Mesenchymal stem cell (in vitro differentiated cells and primary cell): ENCODE measurements at regions not wholly inside any gene's neighbourhood (a gene's known extent, or its start where the extent isn't known, plus 50 kb on each side); places are given as distances from the start of the nearest gene placed in this dataset.

Experiments used
- DNase-seq: peaks from one replicate; pipeline ENCODE4 v3.0.0-alpha.2; 2013
- H2AFZ ChIP-seq: one replicate; pipeline ENCODE4 v1.6.1; 2013; ENCODE audit warnings: low read depth, mild to moderate bottlenecking, control low read depth, inconsistent platforms, low read length, moderate library complexity
- H2AK5ac ChIP-seq: 2 replicates; pipeline ENCODE4 v1.6.1; 2013; ENCODE audit warnings: low read length, moderate library complexity, mild to moderate bottlenecking, inconsistent platforms; ENCODE audit not compliant: severe bottlenecking
- H2BK120ac ChIP-seq: one replicate; pipeline ENCODE4 v1.6.1; 2013; ENCODE audit warnings: low read depth, mild to moderate bottlenecking, inconsistent platforms, low read length, moderate library complexity
- H2BK12ac ChIP-seq, 2 experiments: one replicate each; pipeline ENCODE4 v1.6.1; 2013; ENCODE audit warnings: inconsistent platforms in 2 of 2, low read length in 2 of 2, mild to moderate bottlenecking in 2 of 2, moderate library complexity in 2 of 2, control low read depth in 1 of 2
- H2BK15ac ChIP-seq: one replicate; pipeline ENCODE4 v1.6.1; 2013; ENCODE audit warnings: mild to moderate bottlenecking, low read depth, inconsistent platforms; ENCODE audit not compliant: poor library complexity, severe bottlenecking
- H2BK5ac ChIP-seq: 2 replicates; pipeline ENCODE4 v1.6.1; 2013; ENCODE audit warnings: low read depth, mild to moderate bottlenecking, low read length, control low read depth, inconsistent platforms; ENCODE audit not compliant: poor library complexity, severe bottlenecking
- H3K14ac ChIP-seq, 2 experiments: one replicate each; pipeline ENCODE4 v1.6.1; 2013; ENCODE audit warnings: inconsistent platforms in 2 of 2, low read length in 2 of 2, control low read depth in 1 of 2, mild to moderate bottlenecking in 1 of 2, moderate library complexity in 1 of 2
- H3K18ac ChIP-seq, 2 experiments: one replicate each; pipeline ENCODE4 v1.6.1; 2013; ENCODE audit warnings: inconsistent platforms in 2 of 2, low read length in 2 of 2, control low read depth in 1 of 2, low read depth in 1 of 2, mild to moderate bottlenecking in 1 of 2
- H3K23ac ChIP-seq, 2 experiments: one replicate each; pipeline ENCODE4 v1.6.1; 2013; ENCODE audit warnings: inconsistent platforms in 2 of 2, low read length in 2 of 2, mild to moderate bottlenecking in 2 of 2, moderate library complexity in 2 of 2, control low read depth in 1 of 2
- H3K27ac ChIP-seq: 2 replicates; pipeline ENCODE4 v1.5.1; 2013; ENCODE audit warnings: mild to moderate bottlenecking, moderate library complexity, low read length, control low read depth, inconsistent platforms; ENCODE audit not compliant: poor library complexity, severe bottlenecking
- H3K27me3 ChIP-seq, 2 experiments: 2 replicates each; pipeline versions ENCODE4 v1.6.1 to v1.7.0; 2013; ENCODE audit warnings: low read length in 2 of 2, mild to moderate bottlenecking in 2 of 2, moderate library complexity in 2 of 2, control low read depth in 1 of 2, inconsistent platforms in 1 of 2; ENCODE audit not compliant: control insufficient read depth in 1 of 2, insufficient read depth in 1 of 2
- H3K36me3 ChIP-seq, 2 experiments: 2 replicates each; pipeline versions ENCODE4 v1.6.1 to v1.7.0; 2013; ENCODE audit warnings: low read length in 2 of 2, control low read depth in 1 of 2, inconsistent platforms in 1 of 2, low read depth in 1 of 2, mild to moderate bottlenecking in 1 of 2; ENCODE audit not compliant: insufficient read depth in 2 of 2, control insufficient read depth in 1 of 2
- H3K4ac ChIP-seq, 2 experiments: one replicate each; pipeline ENCODE4 v1.6.1; 2013; ENCODE audit warnings: inconsistent platforms in 2 of 2, low read length in 2 of 2, mild to moderate bottlenecking in 2 of 2, moderate library complexity in 2 of 2, control low read depth in 1 of 2, low read depth in 1 of 2
- H3K4me1 ChIP-seq: 2 replicates; pipeline ENCODE4 v1.6.1; 2013; ENCODE audit warnings: low read depth, low read length, control low read depth; ENCODE audit not compliant: control insufficient read depth, insufficient read depth
- H3K4me2 ChIP-seq: 2 replicates; pipeline ENCODE4 v1.6.1; 2013; ENCODE audit warnings: low read length, mild to moderate bottlenecking, inconsistent platforms; ENCODE audit not compliant: poor library complexity, severe bottlenecking
- H3K4me3 ChIP-seq, 2 experiments: 2 replicates each; pipeline versions ENCODE4 v1.5.1 to v1.7.0; 2013; ENCODE audit warnings: low read length in 2 of 2, mild to moderate bottlenecking in 2 of 2, control low read depth in 1 of 2, low read depth in 1 of 2; ENCODE audit not compliant: insufficient read depth in 1 of 2
- H3K79me1 ChIP-seq: replicated peaks from 2 replicates; pipeline ENCODE4 v1.6.1; 2013; ENCODE audit warnings: mild to moderate bottlenecking, control low read depth, low read length, inconsistent platforms; ENCODE audit not compliant: poor library complexity, severe bottlenecking
- H3K9ac ChIP-seq: 2 replicates; pipeline ENCODE4 v1.7.0; 2013; ENCODE audit warnings: mild to moderate bottlenecking, low read length, moderate library complexity
- H3K9me3 ChIP-seq: 2 replicates; pipeline ENCODE4 v1.7.0; 2013; ENCODE audit warnings: mild to moderate bottlenecking, low read length; ENCODE audit not compliant: control insufficient read depth
- H4K8ac ChIP-seq: one replicate; pipeline ENCODE4 v1.6.1; 2013; ENCODE audit warnings: inconsistent platforms, mild to moderate bottlenecking, low read length, moderate library complexity
- H4K91ac ChIP-seq: one replicate; pipeline ENCODE4 v1.6.1; 2013; ENCODE audit warnings: mild to moderate bottlenecking, low read length, inconsistent platforms
- WGBS: methylation state at CpG from one replicate; pipeline ENCODE4 v1.1.7; 2013; ENCODE audit warnings: mixed read lengths; 5-methylcytosine and 5-hydroxymethylcytosine counted together

GRCh38 chr12:53836119-53836655 is 84.4 kb upstream of the CISTR start:
- no peaks in the 10 kb centered on the region for H3K36me3 ChIP-seq
- H3K79me1 ChIP-seq = no peaks in the 10 kb centered on the region
- H2BK15ac ChIP-seq = no peak overlapping the region
- no peak overlapping the region for H3K27ac ChIP-seq
- no peak overlapping the region for H3K4ac ChIP-seq
- H3K27me3 ChIP-seq = peaks cover 55 to 95% of the 10 kb centered on the region in 2 experiments
- no peak overlapping the region for H2AFZ ChIP-seq
- no peak overlapping the region for H3K4me3 ChIP-seq
- no peak overlapping the region for H2BK120ac ChIP-seq
- no peak for DNase-seq
- H2BK5ac ChIP-seq = no peak overlapping the region
- H2BK12ac ChIP-seq = no peak overlapping the region
- no peak overlapping the region for H2AK5ac ChIP-seq
- no peak overlapping the region for H3K18ac ChIP-seq
- H3K9me3 ChIP-seq = peaks cover 11% of the 10 kb centered on the region
- no peak overlapping the region for H3K4me2 ChIP-seq
- H4K8ac ChIP-seq = no peak overlapping the region
- H4K91ac ChIP-seq = no peak overlapping the region
- no peaks in the 10 kb centered on the region for H3K4me1 ChIP-seq
- H3K9ac ChIP-seq = no peak overlapping the region
- no peak overlapping the region for H3K14ac ChIP-seq
- no peak overlapping the region for H3K23ac ChIP-seq
- WGBS = 73% methylated on average over 3 of the region's 5 CpGs

- no peak overlapping the region for H3K4me2 ChIP-seq
- no peak overlapping the region for H2BK12ac ChIP-seq
- no peaks in the 10 kb centered on the region for H3K4me1 ChIP-seq
- no peak overlapping the region for H2BK15ac ChIP-seq
- H3K9ac ChIP-seq = no peak overlapping the region
- no peak overlapping the region for H2AK5ac ChIP-seq
- no peak overlapping the region for H4K8ac ChIP-seq
- WGBS = 67% methylated on average over 2 of the region's 2 CpGs
- no peak overlapping the region for H3K18ac ChIP-seq
- no peaks in the 10 kb centered on the region for H3K79me1 ChIP-seq
- H4K91ac ChIP-seq = no peak overlapping the region
- no peak overlapping the region for H3K4me3 ChIP-seq
- H3K27me3 ChIP-seq = peaks cover 48 to 90% of the 10 kb centered on the region in 2 experiments
- no peak overlapping the region for H3K4ac ChIP-seq
- H3K9me3 ChIP-seq = peaks cover 14% of the 10 kb centered on the region
- no peak overlapping the region for H2BK120ac ChIP-seq
- no peak overlapping the region for H3K23ac ChIP-seq
- no peaks in the 10 kb centered on the region for H3K36me3 ChIP-seq
- H3K14ac ChIP-seq = no peak overlapping the region
- no peak overlapping the region for H2BK5ac ChIP-seq
- DNase-seq = no peak
- H2AFZ ChIP-seq = no peak overlapping the region
- H3K27ac ChIP-seq = no peak overlapping the region
These were observed 87.2 kb upstream of the CISTR start for GRCh38 chr12:53838978-53839377.

- H3K4me1 ChIP-seq = peaks cover 2% of the 10 kb centered on the region
- H3K23ac ChIP-seq = no peak overlapping the region
- H2BK12ac ChIP-seq = no peak overlapping the region
- H2BK15ac ChIP-seq = no peak overlapping the region
- H2AFZ ChIP-seq = no peak overlapping the region
- H3K27me3 ChIP-seq = peaks cover 49 to 88% of the 10 kb centered on the region in 2 experiments
- H4K91ac ChIP-seq = no peak overlapping the region
- H3K9me3 ChIP-seq = peaks cover 10% of the 10 kb centered on the region
- no peaks in the 10 kb centered on the region for H3K36me3 ChIP-seq
- no peak overlapping the region for H2AK5ac ChIP-seq
- 82% methylated on average over 4 of the region's 4 CpGs for WGBS
- H3K9ac ChIP-seq = no peak overlapping the region
- no peak overlapping the region for H3K18ac ChIP-seq
- H3K4me3 ChIP-seq = no peak overlapping the region
- H3K4me2 ChIP-seq = no peak overlapping the region
- H3K4ac ChIP-seq = no peak overlapping the region
- no peak overlapping the region for H2BK5ac ChIP-seq
- H3K14ac ChIP-seq = no peak overlapping the region
- no peak overlapping the region for H4K8ac ChIP-seq
- H3K27ac ChIP-seq = no peak overlapping the region
- H3K79me1 ChIP-seq = no peaks in the 10 kb centered on the region
- H2BK120ac ChIP-seq = no peak overlapping the region
- DNase-seq = no peak
These were observed 88.5 kb upstream of the CISTR start for GRCh38 chr12:53840316-53840715.

- no peaks in the 10 kb centered on the region for H3K79me1 ChIP-seq
- no peak overlapping the region for H3K23ac ChIP-seq
- H4K8ac ChIP-seq = no peak overlapping the region
- H3K27ac ChIP-seq = no peak overlapping the region
- no peak overlapping the region for H4K91ac ChIP-seq
- no peak overlapping the region for H3K14ac ChIP-seq
- no peak overlapping the region for H3K4me3 ChIP-seq
- 80% methylated on average over 3 of the region's 6 CpGs for WGBS
- peaks cover 46 to 85% of the 10 kb centered on the region in 2 experiments for H3K27me3 ChIP-seq
- no peak for DNase-seq
- no peak overlapping the region for H2BK15ac ChIP-seq
- no peak overlapping the region for H3K18ac ChIP-seq
- no peak overlapping the region for H3K4ac ChIP-seq
- H3K36me3 ChIP-seq = no peaks in the 10 kb centered on the region
- no peak overlapping the region for H2BK120ac ChIP-seq
- peaks cover 10% of the 10 kb centered on the region for H3K9me3 ChIP-seq
- peaks cover 5% of the 10 kb centered on the region for H3K4me1 ChIP-seq
- no peak overlapping the region for H2BK5ac ChIP-seq
- H2AK5ac ChIP-seq = no peak overlapping the region
- no peak overlapping the region for H3K4me2 ChIP-seq
- no peak overlapping the region for H2AFZ ChIP-seq
- no peak overlapping the region for H2BK12ac ChIP-seq
- no peak overlapping the region for H3K9ac ChIP-seq
These were observed 90.9 kb upstream of the CISTR start for GRCh38 chr12:53842686-53843085.
